GM12891 (cell line): ENCODE measurements at regions not wholly inside any gene's neighbourhood (a gene's known extent, or its start where the extent isn't known, plus 50 kb on each side); places are given as distances from the start of the nearest gene placed in this dataset.

Source experiments
- DNase-seq: peaks from one replicate; pipeline ENCODE4 v3.0.0; 2011; ENCODE audit warnings: low spot score; ENCODE audit not compliant: insufficient read length
- FAIRE-seq: peaks from 2 replicates; lab custom pipeline; 2011; peaks lifted over from hg19 to GRCh38; lab: Jason Lieb, UNC
- PAX5 ChIP-seq: IDR thresholded peaks from 2 replicates; pipeline ENCODE4 v1.6.1; 2011; ENCODE audit warnings: low read length, moderate library complexity, mild to moderate bottlenecking; ENCODE audit not compliant: insufficient read depth, severe bottlenecking
- POLR2A ChIP-seq: IDR thresholded peaks from 2 replicates; pipeline ENCODE4 v1.6.1; 2011; ENCODE audit warnings: low read depth, low read length, control low read depth
- POLR2AphosphoS5 ChIP-seq: IDR thresholded peaks from 2 replicates; pipeline ENCODE4 v1.6.1; 2011; ENCODE audit warnings: low read depth, low read length, control low read depth
- POU2F2 ChIP-seq: IDR thresholded peaks from 2 replicates; pipeline ENCODE4 v1.6.1; 2011; ENCODE audit warnings: low read depth, mild to moderate bottlenecking, control low read depth, low read length, moderate library complexity
- SPI1 ChIP-seq: IDR thresholded peaks from 2 replicates; pipeline ENCODE4 v1.6.1; 2011; ENCODE audit warnings: low read depth, low read length, control low read depth
- TAF1 ChIP-seq: IDR thresholded peaks from 2 replicates; pipeline ENCODE4 v1.6.1; 2011; ENCODE audit warnings: low read depth, low read length, control low read depth

DNA sequence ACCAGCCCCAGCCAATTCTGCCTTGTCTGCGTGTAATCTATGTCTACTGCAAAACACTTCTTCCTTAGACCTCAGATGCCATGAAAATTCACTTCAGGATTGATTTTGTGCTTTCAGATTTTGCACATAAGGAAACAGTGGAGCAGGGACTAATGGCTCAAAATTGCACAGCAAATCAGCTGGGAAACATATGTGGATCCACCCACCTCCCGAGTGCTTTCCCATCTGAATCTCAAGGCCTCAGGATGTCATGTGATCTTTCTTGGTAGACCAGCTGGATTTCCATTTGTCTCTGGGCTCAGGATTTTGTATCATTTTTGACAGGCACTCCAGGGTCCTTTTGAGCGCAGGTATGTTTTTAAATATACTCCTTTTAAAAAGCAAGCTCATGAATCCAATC is 158.6 kb downstream of the MIS18A start:
- no peak for FAIRE-seq
- TF ChIP-seq TAF1: no peak
- no peak for TF ChIP-seq POLR2AphosphoS5
- TF ChIP-seq POLR2A: no peak
- TF ChIP-seq POU2F2: no peak
- no peak for TF ChIP-seq SPI1
- no peak for TF ChIP-seq PAX5
- no peak for DNase-seq

GRCh38 chr21:32119811-32120210 is 159.0 kb downstream of the MIS18A start:
- FAIRE-seq (no peak), DNase-seq (no peak)
- TF ChIP-seq POU2F2 (no peak), POLR2AphosphoS5 (no peak), SPI1 (no peak), TAF1 (no peak), POLR2A (no peak), PAX5 (no peak)

GRCh38 chr21:32119389-32119788 is 159.5 kb downstream of the MIS18A start:
- no peak for TF ChIP-seq POLR2AphosphoS5
- no peak for TF ChIP-seq SPI1
- TF ChIP-seq POLR2A: no peak
- no peak for TF ChIP-seq TAF1
- no peak for TF ChIP-seq PAX5
- no peak for TF ChIP-seq POU2F2
- DNase-seq (no peak), FAIRE-seq (no peak)

DNA sequence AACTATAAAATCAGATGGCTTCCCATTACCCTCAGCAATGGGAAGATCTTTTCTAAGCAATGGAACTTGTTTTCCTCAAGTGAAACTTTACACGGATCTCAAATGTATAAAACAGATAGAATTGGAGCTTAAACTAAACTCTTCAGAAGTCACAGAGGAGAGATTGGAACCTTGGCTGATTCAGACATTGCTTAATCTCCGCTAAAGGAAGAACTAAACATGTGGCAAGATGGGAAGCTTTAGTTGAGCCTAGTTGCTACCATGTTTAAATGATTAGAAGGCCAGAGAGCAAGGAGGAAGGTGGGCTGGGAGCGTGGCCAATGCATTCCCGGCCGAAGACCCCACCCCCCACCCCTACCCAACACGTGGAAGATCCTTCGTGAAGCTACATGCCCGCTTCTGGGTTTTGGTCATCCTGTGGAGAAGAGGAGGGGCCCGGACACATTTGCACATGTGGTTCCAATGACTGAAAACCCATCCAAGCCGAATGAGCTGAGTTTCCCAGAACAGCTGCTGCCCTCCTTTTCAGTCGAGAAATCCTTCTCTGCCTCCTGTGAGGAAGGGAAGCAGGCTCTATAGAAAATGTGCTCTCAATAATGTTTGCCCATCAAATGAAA is 164.3 kb downstream of the MIS18A start:
- FAIRE-seq: no peak
- TF ChIP-seq POLR2A (no peak), PAX5 (no peak), POU2F2 (no peak), TAF1 (no peak), POLR2AphosphoS5 (no peak), SPI1 (no peak)
- no peak for DNase-seq

DNA sequence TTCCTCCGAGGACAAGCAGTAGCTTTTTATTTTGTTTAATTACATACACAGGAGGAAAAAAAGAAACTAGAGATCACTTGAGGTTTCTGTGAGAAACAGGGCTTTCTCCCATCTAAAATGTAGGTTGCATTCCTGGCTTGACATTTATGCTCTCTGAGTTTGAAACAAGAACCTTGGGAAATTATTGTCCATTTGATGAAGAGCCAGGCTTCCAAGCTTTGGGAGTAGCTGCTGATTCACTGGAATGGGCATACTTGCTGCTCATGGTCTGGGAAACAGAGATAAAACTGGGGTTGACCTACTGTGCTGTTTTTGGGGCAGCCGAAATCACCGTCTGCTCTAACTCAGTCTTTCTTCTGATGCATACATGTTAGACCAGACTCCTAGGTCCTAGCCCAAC is 165.4 kb downstream of the MIS18A start:
- FAIRE-seq: no peak
- no peak for TF ChIP-seq POLR2AphosphoS5
- TF ChIP-seq POLR2A: no peak
- TF ChIP-seq POU2F2: no peak
- TF ChIP-seq PAX5: no peak
- no peak for TF ChIP-seq SPI1
- no peak for TF ChIP-seq TAF1

DNA sequence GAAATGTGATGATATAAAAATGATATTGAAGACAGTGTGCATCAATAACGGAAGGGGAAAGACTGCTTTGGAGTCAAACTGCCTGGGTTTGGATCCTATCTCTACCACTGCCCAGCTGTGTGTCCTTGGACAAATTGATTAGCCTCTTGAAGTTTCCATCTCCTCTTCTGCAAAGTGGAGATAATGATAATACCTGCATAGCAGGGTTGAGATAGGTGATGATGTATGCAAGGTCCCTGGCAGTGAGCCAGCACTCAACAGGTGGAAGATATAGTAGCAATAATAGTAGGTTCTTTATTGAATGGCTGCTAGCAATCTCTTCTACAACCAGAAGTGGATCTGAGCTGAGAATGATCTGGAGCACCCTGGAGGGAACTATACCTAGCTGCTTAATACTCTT is 166.7 kb downstream of the MIS18A start:
- TF ChIP-seq POLR2A: no peak
- FAIRE-seq (no peak), DNase-seq (no peak)

More for the DNA sequence above, 165.4 kb downstream of the MIS18A start:
- DNase-seq: no peak

DNA sequence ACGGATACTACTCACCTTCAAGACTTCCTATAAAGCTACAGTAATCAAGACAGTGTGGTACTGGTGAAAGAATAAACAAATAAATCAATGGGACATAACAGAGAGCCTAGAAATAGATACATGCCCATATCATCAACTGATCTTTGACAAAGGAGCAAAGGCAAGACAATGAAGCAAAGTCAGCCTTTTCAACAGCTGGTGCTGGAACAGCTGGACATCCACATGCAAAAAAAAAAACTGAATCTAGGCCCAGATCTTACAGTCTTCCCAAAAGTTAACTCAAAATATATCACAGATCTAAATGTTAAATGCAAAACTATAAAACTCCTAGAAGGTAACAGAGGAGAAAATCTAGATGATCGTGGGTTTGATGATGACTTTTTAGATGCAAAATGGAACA is 170.3 kb downstream of the MIS18A start:
- FAIRE-seq: no peak
- TF ChIP-seq SPI1 (no peak), POLR2A (no peak)

GRCh38 chr21:32103361-32103760 is 175.5 kb downstream of the MIS18A start:
- TF ChIP-seq PAX5: no peak
- no peak for TF ChIP-seq POLR2A
- TF ChIP-seq TAF1: no peak
- no peak for TF ChIP-seq POU2F2
- TF ChIP-seq POLR2AphosphoS5: no peak
- no peak for TF ChIP-seq SPI1

More for the DNA sequence above, 170.3 kb downstream of the MIS18A start:
- DNase-seq: no peak

DNA sequence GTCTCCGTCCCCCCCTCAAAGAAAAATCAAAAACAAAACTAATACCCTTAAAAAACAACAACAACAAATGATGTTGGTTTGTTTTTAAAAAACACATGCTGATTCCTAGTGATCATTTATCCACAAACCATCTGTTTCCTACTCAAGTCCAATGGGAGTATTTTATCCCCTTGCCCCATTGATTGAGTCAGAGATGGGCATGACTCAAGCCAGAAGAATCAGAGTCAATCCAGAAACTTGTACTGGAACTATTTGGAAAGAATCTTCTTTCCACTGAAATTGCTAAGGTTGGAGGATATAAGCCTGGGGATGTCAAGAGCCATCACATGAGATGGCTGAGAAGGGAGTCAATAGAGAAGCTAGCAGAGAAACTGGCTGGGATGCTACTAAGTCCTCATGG is 176.4 kb downstream of the MIS18A start:
- no peak for FAIRE-seq
- no peak for DNase-seq

More at GRCh38 chr21:32103361-32103760, 175.5 kb downstream of the MIS18A start:
- FAIRE-seq (no peak), DNase-seq (no peak)

GRCh38 chr21:32101277-32101676 is 177.6 kb downstream of the MIS18A start:
- no peak for FAIRE-seq
- TF ChIP-seq SPI1 (no peak), POLR2A (no peak)
- no peak for DNase-seq

More for the DNA sequence above, 176.4 kb downstream of the MIS18A start:
- no peak for TF ChIP-seq PAX5
- TF ChIP-seq POLR2AphosphoS5: no peak
- no peak for TF ChIP-seq TAF1
- no peak for TF ChIP-seq SPI1
- no peak for TF ChIP-seq POU2F2
- no peak for TF ChIP-seq POLR2A

GRCh38 chr21:32100423-32100822 is 178.4 kb downstream of the MIS18A start:
- no peak for FAIRE-seq
- no peak for TF ChIP-seq POLR2AphosphoS5
- no peak for TF ChIP-seq POLR2A
- TF ChIP-seq TAF1: no peak
- no peak for TF ChIP-seq POU2F2
- TF ChIP-seq SPI1: no peak

GRCh38 chr21:32099812-32100416 is 178.9 kb downstream of the MIS18A start:
- TF ChIP-seq TAF1 (no peak), PAX5 (no peak), SPI1 (no peak), POU2F2 (no peak), POLR2A (no peak)
- FAIRE-seq: no peak
- DNase-seq: no peak

More at GRCh38 chr21:32100423-32100822, 178.4 kb downstream of the MIS18A start:
- no peak for DNase-seq
